Tongue (tissue), 1 donor: ENCODE measurements at regions not wholly inside any gene's neighbourhood (a gene's known extent, or its start where the extent isn't known, plus 50 kb on each side); places are given as distances from the start of the nearest gene placed in this dataset.

Experiments
- DNase-seq: peaks from one replicate; pipeline ENCODE4 v3.0.0-alpha.2; 2015

- no peak for DNase-seq
Observed at GRCh38 chr9:117547904-117548303, 133.0 kb upstream of the ASTN2 start.

DNA sequence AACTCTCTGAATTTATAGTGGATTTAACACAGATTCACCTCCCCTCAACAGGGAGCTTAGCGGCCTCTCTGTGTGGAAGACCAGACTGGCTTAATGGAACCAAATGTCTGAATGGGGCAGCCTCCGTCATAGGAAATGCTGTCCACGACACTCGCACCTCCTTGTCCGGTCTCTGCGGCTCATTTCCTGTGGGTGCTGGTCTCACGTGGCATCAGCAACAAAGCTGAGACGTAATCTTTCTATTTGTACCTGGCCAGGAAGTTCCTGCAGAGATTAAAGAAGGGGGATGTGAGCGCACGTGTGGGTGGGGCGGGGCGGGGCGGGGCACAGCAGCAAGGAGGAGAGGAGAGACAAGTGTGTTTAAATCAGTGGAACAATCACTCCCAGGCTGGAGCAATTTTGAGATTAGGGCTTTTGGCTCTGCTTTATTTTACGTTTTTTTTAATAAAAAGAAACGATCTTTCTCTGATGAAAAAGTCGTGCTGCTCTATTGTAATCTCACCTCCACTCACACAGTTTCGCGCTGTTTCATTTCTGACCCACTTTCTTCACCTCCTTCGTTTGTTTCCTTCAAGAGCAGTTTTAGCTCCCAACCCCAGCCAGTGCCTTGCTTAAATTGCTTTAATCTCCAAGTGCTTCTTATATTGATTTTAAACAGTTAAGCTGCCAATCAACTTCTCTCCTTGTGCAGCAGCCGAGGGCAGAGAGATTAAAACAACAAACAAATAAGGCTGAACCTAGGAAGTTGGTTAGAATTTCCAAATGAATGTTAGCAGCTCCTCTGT is 132.2 kb upstream of the ASTN2 start:
- DNase-seq, result peak; percentile 3

DNA sequence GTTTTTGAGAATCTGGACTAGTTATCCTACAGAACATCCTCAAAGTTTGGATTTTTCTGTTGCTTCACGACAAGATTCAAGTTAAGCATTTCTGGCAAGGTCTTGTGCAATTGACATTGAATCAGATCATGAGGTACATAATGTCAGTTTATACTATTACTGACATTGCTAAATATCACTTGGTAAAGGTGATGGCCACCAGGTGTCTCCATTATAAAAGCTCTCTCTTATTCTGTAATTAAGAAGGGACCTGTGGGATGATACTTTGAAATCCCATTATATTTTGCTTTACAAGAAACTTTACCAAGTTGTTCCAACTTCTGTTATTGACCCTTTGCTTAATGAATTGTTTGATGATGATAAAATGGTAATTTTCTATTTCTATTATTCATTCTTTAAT is 131.0 kb upstream of the ASTN2 start:
- DNase-seq, result no peak

- DNase-seq, result no peak
Observed at GRCh38 chr9:117543089-117543488, 128.2 kb upstream of the ASTN2 start.

GRCh38 chr9:117542021-117542420 is 127.2 kb upstream of the ASTN2 start:
- no peak for DNase-seq

DNA sequence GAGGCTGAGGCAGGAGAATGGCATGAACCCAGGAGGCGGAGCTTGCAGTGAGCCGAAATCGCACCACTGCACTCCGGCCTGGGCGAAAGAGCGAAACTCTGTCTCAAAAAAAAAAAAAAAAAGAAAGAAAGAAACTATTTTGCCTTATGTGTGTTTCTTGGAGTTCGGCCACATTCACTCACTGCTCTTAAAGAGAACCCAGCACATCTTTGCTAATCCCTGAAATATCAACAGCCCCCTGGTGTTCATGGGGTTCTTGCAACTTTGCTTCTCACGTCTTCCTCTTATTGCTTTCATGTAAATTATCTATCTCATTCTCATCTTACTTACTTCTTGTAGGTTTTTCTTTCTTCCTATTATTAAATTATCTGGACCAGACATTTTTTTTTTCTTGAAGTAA is 126.3 kb upstream of the ASTN2 start:
- peak; percentile 5 for DNase-seq

DNA sequence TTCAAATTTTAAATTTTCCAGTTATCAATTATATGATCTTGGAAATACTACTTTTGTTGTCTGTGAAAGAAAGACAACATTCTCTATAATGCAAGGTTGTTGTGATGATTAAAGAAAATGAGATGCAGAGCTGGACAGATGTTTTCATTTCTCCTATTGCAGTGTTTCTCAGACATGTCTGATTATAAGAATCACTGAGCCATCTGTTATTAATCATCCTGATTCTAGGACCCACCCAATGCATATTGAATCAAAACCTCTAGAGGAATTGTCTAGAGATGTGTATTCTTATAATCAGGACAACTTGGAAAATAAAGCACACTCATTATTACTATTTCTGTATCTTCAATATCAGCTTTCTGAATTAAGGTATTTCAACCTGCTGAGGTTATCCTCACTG is 121.1 kb upstream of the ASTN2 start:
- peak; percentile 12 for DNase-seq

GRCh38 chr9:117535434-117535833 is 120.6 kb upstream of the ASTN2 start:
- peak; percentile 2 for DNase-seq

DNA sequence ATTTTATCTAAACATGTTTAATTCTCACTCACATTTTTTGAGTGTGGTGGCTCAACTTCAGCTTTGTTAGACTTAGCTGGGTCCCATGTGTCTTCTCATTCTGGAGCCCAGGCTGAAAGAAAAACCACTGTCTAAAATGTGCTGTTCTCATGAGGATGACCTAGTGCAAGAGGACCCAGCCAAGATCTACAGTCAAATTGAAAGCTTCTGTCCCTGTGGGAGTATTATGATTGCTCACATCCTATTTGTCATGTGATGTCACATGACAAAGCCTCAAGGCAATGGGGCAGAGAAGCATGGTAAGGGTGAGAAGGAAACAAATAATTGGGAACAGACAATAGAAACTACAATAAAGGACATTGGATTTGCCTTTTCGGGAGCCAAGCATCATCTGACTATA is 113.4 kb upstream of the ASTN2 start:
- DNase-seq, result no peak

GRCh38 chr9:117526674-117527073 is 111.8 kb upstream of the ASTN2 start:
- DNase-seq, result no peak

DNA sequence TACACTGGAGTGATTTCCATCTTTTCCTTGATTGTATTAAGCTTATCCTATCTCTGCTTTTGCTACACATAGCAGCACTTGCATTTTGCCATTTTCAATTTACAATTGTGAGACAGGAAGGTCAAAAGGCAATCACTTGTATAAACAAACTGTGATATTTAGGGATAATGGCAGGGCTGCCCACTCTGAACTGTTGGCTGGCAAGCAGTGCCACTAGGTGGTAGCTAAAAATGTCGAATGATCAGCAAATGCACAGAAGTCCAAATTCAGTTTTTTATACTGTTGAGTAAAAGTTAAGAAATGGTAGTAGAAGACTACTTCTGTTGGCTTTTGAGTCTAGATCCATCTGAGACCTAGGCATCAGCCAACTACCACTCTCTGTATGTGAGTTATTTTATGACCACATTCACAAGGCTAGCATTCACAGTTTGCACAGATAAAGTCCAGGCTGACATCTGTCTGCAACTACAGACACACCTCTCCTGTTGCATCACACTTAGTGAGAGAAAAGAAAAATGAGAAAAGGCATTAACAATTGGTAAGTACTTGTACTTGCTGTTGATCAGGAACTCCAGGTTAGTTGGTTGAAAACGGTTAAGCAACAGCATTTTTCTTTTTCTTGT is 108.8 kb upstream of the ASTN2 start:
- DNase-seq, result no peak

GRCh38 chr9:117521293-117521692 is 106.4 kb upstream of the ASTN2 start:
- DNase-seq, result no peak

DNA sequence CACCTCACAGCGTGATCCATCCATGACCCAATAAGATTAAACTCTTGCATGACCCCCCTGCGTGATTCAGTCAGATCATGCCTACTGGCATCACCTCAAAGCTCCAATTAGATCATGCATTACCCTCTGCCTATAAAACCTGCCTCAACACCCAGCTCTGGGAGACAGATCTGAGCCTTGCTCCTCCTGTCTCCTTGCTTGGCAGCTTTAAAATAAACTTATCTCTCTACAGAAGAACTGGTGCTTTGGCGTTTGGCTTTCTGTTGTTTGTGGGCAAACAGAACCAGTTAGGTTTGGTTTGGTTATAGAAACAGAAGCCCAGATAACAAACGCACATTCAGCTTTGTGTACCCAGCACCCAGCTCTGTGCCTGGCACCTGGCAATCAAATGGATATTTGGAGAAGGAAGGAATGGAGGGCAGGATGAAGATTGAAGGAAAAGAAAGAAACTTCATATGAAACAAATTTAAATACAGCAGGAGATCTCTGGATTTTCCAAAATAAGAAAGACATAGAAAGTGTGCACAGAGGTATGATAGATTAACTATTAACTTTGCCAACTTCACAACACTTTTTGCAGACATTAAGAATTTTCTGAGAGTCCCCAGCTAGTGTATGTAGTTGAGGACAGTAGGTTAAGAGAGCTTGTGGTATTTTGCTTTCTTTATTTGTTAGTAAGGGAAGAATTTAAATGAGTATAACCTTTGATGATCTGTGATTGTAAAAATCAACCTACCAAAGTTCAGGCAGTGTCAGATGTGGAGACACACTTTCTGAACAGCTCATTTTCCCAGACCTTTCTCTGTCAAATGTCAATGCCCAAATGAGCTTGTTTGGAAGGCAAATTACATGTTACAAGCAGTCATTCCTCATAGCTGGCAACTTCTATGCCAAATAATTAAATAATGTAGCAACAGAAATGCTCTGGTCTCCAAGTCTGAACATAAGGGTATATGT is 102.1 kb upstream of the ASTN2 start:
- no peak for DNase-seq

DNA sequence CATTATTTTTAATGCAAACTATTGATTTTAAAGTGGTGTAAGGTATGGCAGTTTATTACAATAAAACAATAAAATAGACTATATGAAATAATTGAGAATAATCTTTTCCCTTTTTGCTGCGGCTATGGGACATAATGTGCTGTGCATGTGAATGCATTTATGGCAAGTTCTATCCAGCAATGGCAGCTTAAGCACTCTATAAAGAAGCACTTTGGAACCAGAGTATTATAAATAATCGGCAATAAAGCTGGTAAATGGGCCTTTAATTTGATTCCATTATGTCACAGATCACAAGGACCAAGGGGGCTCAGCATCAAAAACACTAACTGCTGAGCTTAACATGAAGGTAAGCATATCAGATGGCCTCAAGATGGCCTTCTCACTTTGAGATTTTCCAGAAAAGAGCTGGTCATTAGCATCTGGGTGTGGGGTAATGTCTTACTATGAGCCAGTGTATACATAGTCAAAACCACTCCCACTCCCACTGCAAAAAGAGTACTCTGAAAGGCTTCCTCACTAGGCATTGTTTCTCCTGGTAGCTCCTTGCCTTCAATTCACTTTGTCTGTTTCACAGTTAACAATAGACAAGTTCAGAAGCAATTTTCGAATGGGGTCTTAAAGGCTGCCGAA is 97.1 kb upstream of the ASTN2 start:
- DNase-seq, result no peak

GRCh38 chr9:117496307-117496706 is 81.5 kb upstream of the ASTN2 start:
- no peak for DNase-seq

DNA sequence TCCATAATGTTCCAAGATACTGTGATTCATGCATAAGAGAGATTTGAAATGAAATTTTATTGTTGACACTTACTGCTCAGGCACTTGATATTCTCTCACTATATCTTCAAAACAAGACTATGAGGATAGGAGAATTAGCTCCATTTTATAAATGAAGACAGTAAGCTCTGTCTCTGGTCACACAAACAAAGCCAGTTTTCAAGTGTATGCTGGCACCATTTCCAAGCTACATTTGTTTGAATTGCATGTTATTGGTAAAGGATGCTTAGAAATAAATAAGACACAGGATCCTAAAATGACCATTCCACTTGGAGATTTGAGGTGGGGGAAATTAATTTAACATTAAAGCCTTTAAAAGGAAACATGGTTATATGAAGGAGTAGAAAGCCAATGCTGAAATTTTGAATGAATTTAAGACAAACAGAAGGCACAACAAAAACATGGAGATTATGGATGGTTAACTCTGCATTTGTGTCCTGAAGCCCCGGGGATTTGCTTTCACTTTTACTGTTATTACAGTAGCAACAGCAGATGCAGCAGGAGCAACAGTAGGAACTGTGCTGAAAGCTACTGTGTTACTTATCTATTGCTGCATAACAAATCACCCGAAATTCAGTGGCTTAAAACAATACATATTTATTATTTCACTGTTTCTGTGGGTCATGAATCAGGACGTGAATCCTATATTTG is 79.7 kb upstream of the ASTN2 start:
- DNase-seq, result no peak

DNA sequence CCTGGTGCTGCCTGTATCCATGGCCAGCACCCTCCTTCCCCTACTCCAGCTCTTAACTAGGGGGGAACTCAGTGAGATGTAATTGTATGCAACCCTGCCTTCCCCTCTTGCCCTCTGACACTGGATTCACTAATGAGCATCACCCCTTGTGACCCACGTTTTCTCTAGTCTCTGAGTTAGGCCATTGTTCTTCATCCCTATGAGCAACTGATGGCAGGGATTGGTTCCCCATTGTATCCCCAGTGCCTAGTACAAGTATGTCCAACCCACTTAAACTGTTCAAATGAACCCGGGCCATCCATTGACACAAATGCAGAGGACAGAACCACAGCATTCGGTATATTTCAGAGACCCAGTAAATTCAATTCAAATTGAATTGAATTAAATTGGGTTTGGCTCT is 77.6 kb upstream of the ASTN2 start:
- no peak for DNase-seq

DNA sequence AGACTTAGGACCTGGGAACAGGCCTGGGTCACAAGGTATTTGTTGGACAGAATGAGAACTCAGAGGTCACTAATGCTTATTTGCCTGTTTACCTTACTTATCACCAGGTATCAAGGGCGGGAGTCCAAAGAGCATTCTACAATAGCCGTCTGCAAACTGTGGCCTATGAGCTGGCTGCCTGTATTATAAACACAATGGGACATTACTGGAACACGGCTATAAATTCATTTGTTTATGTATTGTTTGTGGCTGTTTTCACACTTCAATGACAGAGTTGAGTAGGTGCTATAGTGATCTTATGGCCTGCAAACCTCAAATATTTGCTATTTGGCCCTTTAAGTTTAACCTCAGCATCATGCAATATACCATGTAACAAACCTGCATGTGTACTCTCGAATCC is 76.6 kb upstream of the ASTN2 start:
- no peak for DNase-seq

DNA sequence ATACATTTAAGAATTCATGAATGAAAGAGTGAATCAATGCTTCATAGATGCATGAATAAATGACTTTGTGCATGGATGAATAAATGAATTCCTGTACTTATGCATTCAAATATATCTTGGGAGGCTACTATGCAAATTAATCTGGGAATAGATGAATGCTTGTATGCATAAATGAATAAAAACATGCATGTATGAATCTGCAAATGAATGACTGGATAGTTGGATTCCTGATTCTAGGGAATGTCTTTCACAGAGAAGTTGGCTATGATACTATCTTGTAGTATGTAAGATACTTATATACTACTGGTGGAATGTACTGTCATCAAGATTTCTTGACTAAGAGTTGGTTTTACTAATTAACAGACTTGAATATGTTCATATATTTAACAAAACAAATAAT is 75.3 kb upstream of the ASTN2 start:
- DNase-seq, result no peak

- no peak for DNase-seq
Observed at GRCh38 chr9:117488659-117489058, 73.8 kb upstream of the ASTN2 start.

- DNase-seq, result peak; percentile 86
Observed at GRCh38 chr9:117487555-117488175, 72.8 kb upstream of the ASTN2 start.
